WI38 (cell line): ENCODE measurements at regions not wholly inside any gene's neighbourhood (a gene's known extent, or its start where the extent isn't known, plus 50 kb on each side); places are given as distances from the start of the nearest gene placed in this dataset.
"Not testable (repeated sequence)": the region's sequence is repeated elsewhere in the genome, so short reads cannot be mapped to it uniquely, and the experiment has no call there.

Experiments
- H3K4me3 ChIP-seq: 2 replicates; pipeline ENCODE4 v1.5.1; 2011; ENCODE audit warnings: low read depth, mild to moderate bottlenecking, control low read depth, low read length
- TF ChIP-seq, protein P1 (sequence below): IDR thresholded peaks from 2 replicates; pipeline ENCODE4 v1.5.1; 2012; ENCODE audit warnings: low read depth, mild to moderate bottlenecking, control low read depth, low read length

DNA sequence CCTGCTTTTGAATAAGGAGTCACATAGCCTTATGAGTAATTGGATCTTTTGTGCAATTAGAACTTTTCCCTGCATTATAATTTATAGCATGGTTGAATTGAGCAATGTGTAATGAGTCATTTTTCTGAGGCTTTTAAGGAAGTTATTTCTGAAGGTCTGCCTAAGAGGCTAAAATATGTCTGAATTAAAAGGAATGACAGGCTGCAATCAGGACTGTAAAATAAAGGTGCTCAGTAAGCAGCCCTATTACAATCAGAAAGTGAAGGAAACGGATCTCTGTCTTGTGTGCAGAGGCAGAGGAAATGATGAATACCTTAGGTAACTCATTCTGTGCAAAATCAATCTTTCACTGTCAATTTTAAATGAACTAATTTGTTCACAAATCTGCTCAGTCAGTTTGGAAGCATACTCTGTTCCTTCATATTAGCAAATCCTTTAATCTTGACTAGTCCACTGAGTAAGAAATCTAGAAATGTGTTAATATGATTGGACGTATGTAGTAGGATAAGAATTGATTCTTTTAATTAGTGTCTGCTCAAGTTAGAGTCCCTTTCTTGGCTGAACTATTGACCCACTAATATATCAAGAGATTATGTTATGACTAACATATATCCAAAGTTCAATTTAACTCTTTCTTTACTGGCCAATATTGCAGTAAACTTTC, 290.1 kb downstream of the ZIC1 start:
- TF ChIP-seq, protein P1, sequence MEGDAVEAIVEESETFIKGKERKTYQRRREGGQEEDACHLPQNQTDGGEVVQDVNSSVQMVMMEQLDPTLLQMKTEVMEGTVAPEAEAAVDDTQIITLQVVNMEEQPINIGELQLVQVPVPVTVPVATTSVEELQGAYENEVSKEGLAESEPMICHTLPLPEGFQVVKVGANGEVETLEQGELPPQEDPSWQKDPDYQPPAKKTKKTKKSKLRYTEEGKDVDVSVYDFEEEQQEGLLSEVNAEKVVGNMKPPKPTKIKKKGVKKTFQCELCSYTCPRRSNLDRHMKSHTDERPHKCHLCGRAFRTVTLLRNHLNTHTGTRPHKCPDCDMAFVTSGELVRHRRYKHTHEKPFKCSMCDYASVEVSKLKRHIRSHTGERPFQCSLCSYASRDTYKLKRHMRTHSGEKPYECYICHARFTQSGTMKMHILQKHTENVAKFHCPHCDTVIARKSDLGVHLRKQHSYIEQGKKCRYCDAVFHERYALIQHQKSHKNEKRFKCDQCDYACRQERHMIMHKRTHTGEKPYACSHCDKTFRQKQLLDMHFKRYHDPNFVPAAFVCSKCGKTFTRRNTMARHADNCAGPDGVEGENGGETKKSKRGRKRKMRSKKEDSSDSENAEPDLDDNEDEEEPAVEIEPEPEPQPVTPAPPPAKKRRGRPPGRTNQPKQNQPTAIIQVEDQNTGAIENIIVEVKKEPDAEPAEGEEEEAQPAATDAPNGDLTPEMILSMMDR = no peak
- no peak overlapping the region for H3K4me3 ChIP-seq

DNA sequence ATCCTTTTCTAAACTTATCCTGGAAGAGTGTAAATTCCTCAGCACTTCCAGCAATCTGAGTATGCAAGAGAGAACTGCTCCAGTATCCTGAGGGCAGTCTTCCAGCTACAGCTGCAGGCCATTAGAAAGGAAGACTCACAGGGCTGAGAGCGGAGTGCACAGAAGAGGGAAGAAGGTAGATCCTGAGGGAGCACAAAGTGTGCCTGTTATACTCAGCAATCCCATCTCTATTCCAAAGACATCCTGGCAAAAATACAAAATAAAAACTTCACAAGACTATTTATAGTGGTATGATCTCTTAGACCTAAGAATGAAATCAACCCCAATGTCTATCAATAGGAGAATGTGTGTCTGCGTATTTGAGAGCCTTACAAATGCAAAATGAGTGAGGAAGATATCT, 292.0 kb downstream of the ZIC1 start:
- TF ChIP-seq, protein P1 = no peak

DNA sequence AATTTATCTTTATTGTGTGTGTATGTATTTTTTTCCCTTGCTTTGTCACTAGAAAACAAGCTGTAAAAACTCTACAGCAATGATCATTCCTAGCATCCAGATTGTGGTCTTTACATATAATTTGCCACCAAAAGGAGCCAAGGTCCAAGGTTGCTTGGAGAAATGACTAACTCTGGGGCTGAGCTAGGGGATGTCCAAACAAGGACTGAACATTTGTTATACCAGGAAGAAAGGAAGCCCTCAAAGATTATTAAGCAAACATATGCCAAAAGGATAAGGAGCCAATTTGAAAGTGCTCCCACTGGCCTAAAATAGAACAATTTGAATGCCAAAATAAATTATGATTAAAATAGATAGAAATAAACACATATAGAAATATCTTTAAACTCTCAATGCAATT, 293.3 kb downstream of the ZIC1 start:
- TF ChIP-seq, protein P1 = no peak
- no peak overlapping the region for H3K4me3 ChIP-seq

More for the DNA sequence above, 292.0 kb downstream of the ZIC1 start:
- H3K4me3 ChIP-seq = no peak overlapping the region

DNA sequence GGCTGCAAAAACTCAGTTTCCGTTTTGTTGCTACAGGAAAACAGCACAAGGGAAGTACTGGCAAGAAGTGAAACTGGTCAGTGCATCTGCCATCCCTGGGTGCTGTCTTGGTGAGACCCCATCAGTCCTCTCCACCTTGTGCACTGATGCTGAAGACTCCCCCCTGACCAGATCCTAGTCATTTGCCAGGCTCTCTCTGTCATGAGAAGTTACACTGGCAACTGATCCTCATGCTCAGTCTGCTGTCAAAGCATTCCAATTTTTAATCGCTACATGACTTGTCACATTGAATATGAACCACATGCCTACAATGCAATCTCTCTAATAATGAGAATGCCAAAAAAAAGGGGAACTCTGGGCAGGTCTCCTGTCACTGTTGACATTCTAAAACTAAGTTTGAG, 296.5 kb downstream of the ZIC1 start:
- TF ChIP-seq, protein P1 = no peak
- H3K4me3 ChIP-seq = no peak overlapping the region

DNA sequence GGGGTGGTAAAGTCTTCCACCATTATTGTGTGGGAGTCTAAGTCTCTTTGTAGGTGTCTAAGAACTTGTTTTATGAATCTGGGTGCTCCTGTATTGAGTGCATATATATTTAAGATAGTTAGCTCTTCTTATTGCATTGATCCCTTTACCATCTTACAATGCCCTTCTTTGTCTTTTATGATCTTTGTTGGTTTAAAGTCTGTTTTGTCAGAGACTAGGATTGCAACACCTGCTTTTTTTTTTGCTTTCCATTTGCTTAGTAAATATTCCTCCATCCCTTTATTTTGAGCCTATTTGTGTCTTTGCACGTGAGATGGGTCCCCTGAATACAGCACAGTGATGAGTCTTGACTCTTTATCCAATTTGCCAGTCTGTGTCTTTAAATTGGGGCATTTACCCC, 301.6 kb downstream of the ZIC1 start:
- H3K4me3 ChIP-seq = not testable (repeated sequence)

DNA sequence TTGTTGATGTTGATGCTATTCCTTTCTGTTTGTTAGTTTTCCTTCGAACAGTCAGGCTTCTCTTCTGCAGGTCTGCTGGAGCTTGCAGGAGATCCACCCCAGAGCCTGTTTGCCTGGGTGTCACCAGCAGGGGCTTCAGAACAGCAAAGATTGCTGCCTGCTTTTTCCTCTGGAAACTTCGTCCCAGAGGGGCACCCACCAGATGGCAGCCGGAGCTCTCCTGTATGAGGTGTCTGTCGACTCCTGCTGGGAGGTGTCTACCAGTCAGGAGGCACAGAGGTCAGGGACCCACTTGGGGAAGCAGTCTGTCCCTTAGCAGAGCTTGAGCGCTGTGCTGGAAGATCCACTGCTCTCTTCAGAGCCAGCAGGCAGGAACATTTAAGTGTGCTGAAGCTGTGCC, 303.2 kb downstream of the ZIC1 start:
- H3K4me3 ChIP-seq = no peak overlapping the region
- TF ChIP-seq, protein P1 = no peak

DNA sequence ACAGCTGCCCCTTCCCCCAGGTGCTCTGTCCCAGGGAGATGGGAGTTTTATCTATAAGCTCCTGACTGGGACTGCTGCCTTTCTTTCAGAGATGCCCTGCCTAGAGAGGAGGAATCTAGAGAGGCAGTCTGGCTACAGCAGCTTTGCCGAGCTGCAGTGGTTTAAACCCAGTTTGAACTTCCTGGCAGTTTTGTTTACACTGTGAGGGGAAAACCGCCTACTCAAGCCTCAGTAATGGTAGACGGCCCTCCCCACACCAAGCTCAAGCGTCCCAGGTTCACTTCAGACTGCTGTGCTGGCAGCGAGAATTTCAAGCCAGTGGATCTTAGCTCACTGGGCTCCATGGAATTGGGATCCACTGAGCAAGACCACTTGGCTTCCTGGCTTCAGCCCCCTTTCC, 303.6 kb downstream of the ZIC1 start:
- H3K4me3 ChIP-seq = not testable (repeated sequence)

DNA sequence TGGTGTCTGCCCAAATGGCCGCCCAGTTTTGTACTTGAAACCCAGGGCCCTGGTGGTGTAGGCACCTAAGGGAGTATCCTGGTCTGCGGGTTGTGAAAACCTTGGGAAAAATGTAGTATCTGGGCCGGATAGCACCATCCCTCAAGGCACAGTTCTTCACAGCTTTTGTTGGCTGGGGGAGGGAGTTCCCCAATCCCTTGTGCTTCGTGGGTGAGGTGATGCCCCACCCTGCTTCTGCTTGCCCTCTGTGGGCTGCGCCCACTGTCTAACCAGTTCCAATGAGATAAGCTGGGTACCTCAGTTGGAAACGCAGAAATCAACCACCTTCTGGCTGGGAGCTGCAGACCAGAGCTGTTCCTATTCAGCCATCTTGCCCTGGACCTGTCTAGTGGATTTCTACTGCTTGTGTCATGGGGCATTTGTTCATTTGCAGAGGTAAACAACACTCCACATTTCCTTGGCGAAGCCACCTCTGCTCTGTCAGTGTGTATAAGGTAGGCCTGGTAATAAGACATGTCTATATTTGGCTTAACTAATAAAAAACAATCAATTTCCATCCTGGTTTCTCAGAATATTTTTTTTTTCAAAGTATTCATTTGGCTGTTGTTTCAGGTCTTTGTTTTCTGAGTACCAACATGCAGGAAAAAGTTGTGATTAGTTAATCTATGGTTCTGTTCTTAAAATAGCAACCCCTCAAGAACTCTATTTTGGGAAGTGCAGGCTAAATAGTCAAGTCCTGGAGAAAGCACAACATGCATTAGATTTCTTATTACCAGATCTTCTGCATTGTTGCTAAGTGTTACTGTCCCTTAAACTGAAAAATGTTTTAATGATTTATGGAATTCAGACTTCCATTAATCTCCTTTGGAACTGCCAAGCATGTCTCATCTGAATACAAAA, 304.3 kb downstream of the ZIC1 start:
- TF ChIP-seq, protein P1 = no peak
- no peak overlapping the region for H3K4me3 ChIP-seq
